ENCODE measurements at regions not wholly inside any gene's neighbourhood (a gene's known extent, or its start where the extent isn't known, plus 50 kb on each side); places are given as distances from the start of the nearest gene placed in this dataset.

DNA sequence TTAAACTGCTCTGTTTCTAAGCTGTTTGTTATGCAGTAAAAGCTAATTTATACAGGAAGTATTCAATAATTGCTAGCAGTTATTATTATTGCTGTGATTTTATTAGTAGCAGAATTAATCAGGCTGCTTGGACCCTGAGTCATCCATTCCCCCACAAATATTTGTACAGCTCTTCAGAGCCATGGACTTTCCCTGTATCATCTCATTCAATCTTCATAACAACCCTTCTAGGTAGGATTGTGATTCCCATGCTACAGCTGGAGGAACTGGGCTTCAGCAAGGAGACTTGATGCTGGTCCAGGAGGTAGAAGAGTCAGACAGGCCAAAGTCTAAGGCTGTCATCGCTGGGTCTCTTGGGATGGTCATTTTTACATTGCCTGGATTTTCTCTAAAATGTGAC is 208.3 kb downstream of the C16orf95 start:
- DNase-seq (no peak), ATAC-seq (no peak)
- Histone ChIP-seq H3K36me3 (no peaks in the 10 kb centered on the region), H3K27ac (no peak overlapping the region), H3K4me1 (no peaks in the 10 kb centered on the region), H3K9me3 (no peaks in the 10 kb centered on the region), H3K27me3 (ENCODE audit: low read depth) (peaks cover 6% of the 10 kb centered on the region), H3K4me3 (no peak overlapping the region)
- TF ChIP-seq, protein P1, sequence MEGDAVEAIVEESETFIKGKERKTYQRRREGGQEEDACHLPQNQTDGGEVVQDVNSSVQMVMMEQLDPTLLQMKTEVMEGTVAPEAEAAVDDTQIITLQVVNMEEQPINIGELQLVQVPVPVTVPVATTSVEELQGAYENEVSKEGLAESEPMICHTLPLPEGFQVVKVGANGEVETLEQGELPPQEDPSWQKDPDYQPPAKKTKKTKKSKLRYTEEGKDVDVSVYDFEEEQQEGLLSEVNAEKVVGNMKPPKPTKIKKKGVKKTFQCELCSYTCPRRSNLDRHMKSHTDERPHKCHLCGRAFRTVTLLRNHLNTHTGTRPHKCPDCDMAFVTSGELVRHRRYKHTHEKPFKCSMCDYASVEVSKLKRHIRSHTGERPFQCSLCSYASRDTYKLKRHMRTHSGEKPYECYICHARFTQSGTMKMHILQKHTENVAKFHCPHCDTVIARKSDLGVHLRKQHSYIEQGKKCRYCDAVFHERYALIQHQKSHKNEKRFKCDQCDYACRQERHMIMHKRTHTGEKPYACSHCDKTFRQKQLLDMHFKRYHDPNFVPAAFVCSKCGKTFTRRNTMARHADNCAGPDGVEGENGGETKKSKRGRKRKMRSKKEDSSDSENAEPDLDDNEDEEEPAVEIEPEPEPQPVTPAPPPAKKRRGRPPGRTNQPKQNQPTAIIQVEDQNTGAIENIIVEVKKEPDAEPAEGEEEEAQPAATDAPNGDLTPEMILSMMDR (IDR thresholded peaks at IDR 0.05), result no peak
- intact Hi-C loops (cut with DNase I), result no loop called here

DNA sequence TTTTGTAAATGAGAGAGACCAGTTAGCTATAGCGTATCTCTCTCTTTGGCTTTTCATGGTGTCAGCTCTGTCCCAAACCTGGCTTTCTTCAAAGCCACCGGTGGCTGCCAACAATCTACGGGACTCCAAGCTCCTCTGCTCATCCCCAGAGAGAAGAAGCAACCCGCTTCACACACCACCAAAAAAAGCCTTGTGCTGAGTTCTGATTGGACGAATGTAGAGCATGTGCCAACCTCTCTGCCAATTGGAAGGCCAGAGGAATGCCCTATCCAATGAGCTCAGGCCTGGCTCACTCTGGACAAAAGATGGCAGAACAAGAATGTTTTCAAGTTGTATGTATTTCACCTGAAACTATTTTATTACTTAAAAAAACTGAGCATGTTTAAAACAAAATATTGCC is 202.4 kb downstream of the C16orf95 start:
- no peak overlapping the region for H3K27ac ChIP-seq
- no peaks in the 10 kb centered on the region for H3K4me1 ChIP-seq
- H3K9me3 ChIP-seq, result no peaks in the 10 kb centered on the region
- H3K4me3 ChIP-seq, result no peak overlapping the region
- peaks cover 14% of the 10 kb centered on the region for H3K27me3 ChIP-seq (ENCODE audit: low read depth)
- DNase-seq, result no peak
- no peaks in the 10 kb centered on the region for H3K36me3 ChIP-seq
- TF ChIP-seq, protein P1 (IDR thresholded peaks at IDR 0.05), result no peak
- intact Hi-C loops (cut with DNase I), result no loop called here
- ATAC-seq, result no peak

DNA sequence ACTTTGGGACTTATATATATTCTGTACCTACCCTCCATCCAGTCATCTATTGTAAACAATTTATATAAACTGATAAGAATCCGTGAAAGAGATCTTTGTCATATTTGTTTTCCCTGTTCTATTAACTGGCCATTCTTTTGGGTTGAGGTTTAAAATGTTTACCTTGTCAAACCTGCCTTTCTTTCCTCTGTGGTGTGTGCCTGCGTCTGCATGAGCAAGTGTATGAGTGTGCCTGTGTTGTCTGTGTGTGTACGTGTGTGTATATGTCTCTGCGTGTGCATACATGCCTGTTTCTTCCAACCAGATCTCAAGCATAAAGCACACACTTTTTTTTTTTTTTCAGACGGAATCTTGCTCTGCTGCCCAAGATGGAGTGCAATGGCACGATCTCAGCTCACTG is 201.5 kb downstream of the C16orf95 start:
- Histone ChIP-seq H3K27me3 (ENCODE audit: low read depth) (peaks cover 14% of the 10 kb centered on the region), H3K9me3 (no peaks in the 10 kb centered on the region), H3K36me3 (no peaks in the 10 kb centered on the region), H3K4me3 (no peak overlapping the region), H3K4me1 (no peaks in the 10 kb centered on the region), H3K27ac (no peak overlapping the region)
- ATAC-seq (no peak), DNase-seq (no peak)
- intact Hi-C loops (cut with DNase I), result no loop called here
- TF ChIP-seq, protein P1 (IDR thresholded peaks at IDR 0.05), result no peak

DNA sequence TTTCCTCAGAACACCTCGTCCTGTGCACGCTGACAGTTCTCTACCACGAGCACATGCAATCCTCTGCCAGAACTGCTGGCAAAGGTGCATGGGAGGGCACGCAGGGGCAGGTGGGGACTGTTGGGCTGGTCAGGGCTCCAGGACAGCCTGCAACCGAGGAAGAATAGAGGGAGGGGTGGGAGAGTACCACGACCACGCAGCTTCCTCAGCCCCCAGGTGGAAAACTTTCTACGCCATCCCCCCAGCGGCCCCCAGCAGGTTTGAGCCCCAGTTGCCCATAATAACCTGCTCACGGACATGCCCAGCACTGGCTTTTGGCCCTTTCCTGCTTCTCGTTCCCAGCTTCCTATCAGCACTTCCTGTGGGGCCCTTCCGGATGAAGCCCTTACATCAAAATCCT is 199.3 kb downstream of the C16orf95 start:
- Histone ChIP-seq H3K27ac (no peak overlapping the region), H3K9me3 (no peaks in the 10 kb centered on the region), H3K27me3 (ENCODE audit: low read depth) (peaks cover 19% of the 10 kb centered on the region), H3K36me3 (no peaks in the 10 kb centered on the region), H3K4me1 (no peaks in the 10 kb centered on the region), H3K4me3 (no peak overlapping the region)
- TF ChIP-seq, protein P1 (IDR thresholded peaks at IDR 0.05), result no peak
- DNase-seq (no peak), ATAC-seq (no peak)
- intact Hi-C loops (cut with DNase I), result no loop called here

DNA sequence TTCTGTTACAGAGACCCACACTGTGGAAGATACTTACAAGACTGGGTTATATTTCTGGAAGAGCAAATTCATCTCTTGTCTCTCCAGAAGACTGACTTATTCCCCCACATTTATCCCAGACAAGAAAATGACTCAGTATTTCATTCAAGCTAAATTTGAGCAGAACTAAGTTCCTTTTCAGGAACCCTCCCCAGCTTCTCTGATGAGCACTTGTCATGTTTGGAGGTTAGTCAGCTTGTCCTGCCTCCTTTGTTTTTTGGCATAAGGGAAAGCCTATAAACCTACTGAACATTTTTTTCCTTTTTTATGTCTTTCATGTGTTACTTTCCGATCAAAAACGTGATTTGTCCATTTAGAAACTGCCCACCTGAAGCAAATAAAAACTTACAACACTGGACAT is 198.0 kb downstream of the C16orf95 start:
- no peak for DNase-seq
- no peak for ATAC-seq
- Histone ChIP-seq H3K4me1 (no peaks in the 10 kb centered on the region), H3K27me3 (ENCODE audit: low read depth) (peaks cover 19% of the 10 kb centered on the region), H3K9me3 (peaks cover 3% of the 10 kb centered on the region), H3K27ac (no peak overlapping the region), H3K4me3 (no peak overlapping the region), H3K36me3 (no peaks in the 10 kb centered on the region)
- intact Hi-C loops (cut with DNase I), result no loop called here
- TF ChIP-seq, protein P1 (IDR thresholded peaks at IDR 0.05), result no peak

DNA sequence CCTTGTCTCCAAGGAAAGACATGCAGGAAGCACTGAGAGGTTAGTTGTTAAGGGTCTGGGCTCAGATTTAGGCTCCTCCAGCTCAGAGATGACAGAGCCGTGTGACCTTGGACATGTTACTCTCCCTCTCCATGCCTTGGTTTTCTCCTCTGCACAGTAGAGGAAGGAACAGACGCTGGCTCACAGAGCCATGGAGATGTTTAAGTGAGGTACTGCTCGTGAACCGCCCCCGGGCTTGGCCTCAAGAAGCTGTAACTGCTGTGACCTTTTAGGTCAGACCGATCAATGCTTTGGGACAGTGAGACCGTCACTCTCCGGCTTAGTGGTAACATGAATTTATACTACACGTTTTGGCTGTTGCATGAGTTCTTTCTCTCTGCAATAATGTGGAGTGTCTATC is 197.4 kb downstream of the C16orf95 start:
- intact Hi-C loops (cut with DNase I), result no loop called here
- peaks cover 19% of the 10 kb centered on the region for H3K27me3 ChIP-seq (ENCODE audit: low read depth)
- H3K9me3 ChIP-seq, result peaks cover 3% of the 10 kb centered on the region
- H3K4me3 ChIP-seq, result no peak overlapping the region
- ATAC-seq (no peak), DNase-seq (no peak)
- H3K4me1 ChIP-seq, result no peaks in the 10 kb centered on the region
- no peaks in the 10 kb centered on the region for H3K36me3 ChIP-seq
- no peak overlapping the region for H3K27ac ChIP-seq
- TF ChIP-seq, protein P1 (IDR thresholded peaks at IDR 0.05), result no peak
